NCI-H2227 treated with DMSO at 0.1 percent for 48 hours (cell line): ENCODE measurements at regions not wholly inside any gene's neighbourhood (a gene's known extent, or its start where the extent isn't known, plus 50 kb on each side); places are given as distances from the start of the nearest gene placed in this dataset.
A peak's percentile ranks its signal among the peaks of the same experiment; 100 is the strongest.

Experiments used
- DNase-seq: peaks from one replicate; lab custom pipeline; 2025; lab: John Stamatoyannopoulos, UW

DNA sequence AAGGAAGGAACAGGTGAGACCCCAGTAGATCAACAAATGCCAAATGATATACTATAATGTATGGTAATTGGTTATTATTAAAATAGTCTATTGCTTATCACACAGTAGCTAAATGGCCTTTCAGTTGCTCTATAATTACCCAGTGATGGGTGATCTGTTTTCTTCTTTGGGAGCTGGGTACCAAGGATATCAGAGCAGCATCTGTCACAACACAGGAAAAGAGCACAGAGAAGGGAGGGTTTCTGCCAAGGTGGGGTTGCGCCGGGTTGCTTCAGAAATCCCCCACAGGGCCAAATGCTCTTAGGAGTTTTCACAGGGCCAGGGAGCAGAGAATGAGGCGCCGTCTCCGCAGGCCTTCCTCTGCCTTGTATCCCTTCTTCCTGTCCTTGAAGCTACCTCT lies 469.4 kb downstream of the INSC start:
- no peak for DNase-seq

- DNase-seq = no peak
Observed at GRCh38 chr11:15585602-15586331, 471.0 kb downstream of the INSC start.

- DNase-seq = no peak
Observed at GRCh38 chr11:15586741-15587473, 472.2 kb downstream of the INSC start.

GRCh38 chr11:15589070-15589626 lies 474.4 kb downstream of the INSC start:
- DNase-seq = no peak

GRCh38 chr11:15590132-15590531 lies 475.4 kb downstream of the INSC start:
- DNase-seq = no peak

DNA sequence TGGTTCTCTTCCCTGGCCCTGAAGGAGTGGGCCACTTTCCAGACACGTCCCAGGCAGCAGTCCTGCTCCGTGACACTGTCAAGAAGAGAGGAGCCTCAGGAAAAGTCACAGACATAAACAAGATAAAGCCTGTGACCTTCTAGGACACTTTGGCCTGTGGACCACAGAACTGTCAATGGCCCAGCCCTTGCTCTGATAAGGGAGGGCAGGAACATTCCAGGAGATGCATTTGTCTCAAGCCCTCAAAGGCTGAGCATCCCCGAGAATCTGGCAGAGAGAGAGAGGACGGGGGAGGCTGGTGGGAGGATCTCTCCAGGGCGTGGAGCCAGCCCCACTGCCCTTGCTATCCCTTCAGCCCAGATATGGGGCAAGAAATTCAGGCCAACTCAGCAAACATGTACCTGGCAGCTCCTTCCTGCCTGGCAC lies 476.4 kb downstream of the INSC start:
- no peak for DNase-seq

- no peak for DNase-seq
Observed at GRCh38 chr11:15594607-15595006, 479.9 kb downstream of the INSC start.

- no peak for DNase-seq
Observed at GRCh38 chr11:15599376-15599775, 484.7 kb downstream of the INSC start.

GRCh38 chr11:15602047-15602446 lies 487.3 kb downstream of the INSC start:
- DNase-seq = no peak

- DNase-seq = peak; percentile 78
Observed at GRCh38 chr11:15602785-15603567, 488.3 kb downstream of the INSC start.

- no peak for DNase-seq
Observed at GRCh38 chr11:15605094-15605493, 490.4 kb downstream of the INSC start.

- no peak for DNase-seq
Observed at GRCh38 chr11:15607361-15608036, 492.8 kb downstream of the INSC start.

DNA sequence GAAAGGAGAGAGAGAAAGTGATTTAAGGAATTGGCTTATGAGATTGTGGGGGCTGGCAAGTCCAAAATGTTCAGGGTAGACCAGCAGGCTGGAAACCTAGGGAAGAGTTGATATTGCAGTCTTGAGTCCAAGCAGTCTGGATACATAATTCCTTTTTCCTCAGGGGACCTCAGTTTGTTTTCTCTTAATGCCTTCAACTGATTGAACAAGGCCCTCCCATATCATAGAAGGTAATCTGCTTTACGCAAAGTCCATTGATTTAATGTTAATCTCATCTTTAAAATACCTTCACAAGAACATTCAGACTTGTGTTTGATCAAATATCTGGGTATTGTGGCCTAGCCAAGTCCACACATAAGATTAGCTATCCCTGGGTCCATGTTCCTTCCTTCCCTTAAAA lies 494.7 kb downstream of the INSC start:
- no peak for DNase-seq

DNA sequence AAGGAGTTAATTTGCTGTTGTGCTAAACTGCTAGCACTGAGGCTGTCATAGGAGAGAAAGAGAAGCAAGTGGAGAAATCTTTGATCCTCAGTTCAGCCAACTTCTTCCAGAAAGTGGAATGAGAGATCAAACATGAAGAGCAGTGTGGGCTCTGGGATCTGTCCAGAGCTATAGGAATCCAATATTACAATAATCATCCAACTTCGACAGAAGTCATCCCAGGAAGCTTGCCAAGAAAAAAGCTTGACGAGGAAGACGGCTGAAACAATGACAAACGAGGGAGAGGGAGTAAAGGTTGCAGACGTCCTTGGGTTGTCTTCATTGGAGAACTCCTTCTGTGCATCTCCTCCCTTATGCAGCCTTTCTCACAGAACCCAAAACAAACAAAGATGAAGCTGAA lies 496.2 kb downstream of the INSC start:
- DNase-seq = no peak

- DNase-seq = no peak
Observed at GRCh38 chr11:15613251-15613650, 498.5 kb downstream of the INSC start.

- no peak for DNase-seq
Observed at GRCh38 chr11:15613789-15614188, 499.1 kb downstream of the INSC start.

DNA sequence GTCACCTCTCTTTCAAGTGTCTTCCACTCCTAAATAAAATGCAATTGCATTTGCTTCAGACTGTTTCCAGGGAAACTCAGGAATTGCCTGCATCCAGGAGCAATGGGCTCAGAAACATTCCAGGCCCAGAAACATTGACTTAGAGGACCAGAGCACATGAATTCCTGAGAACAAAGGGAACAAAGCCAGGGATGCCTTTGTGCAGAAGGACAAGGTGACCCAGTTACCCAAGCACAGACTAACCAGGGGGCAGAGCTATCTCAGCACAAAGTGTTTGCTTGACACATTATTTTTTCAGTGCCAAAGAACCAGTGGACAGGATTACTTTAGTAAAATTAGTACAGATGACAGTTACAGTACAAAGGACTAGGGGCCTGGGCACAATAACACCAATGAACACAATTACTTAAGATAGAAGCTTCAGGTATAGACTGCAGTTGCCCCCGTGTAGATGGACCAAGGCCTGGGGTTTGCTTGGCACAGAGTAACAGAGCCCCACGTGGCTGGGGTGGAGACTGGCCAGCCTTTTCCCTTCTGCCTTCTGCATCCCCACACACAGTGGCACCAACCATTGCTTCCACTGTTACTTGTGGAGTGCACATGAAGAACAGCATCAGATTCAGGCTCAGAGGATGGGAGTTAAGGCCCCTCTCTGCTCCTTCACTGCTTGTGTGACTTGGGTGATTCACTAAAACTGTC lies 500.8 kb downstream of the INSC start:
- no peak for DNase-seq

DNA sequence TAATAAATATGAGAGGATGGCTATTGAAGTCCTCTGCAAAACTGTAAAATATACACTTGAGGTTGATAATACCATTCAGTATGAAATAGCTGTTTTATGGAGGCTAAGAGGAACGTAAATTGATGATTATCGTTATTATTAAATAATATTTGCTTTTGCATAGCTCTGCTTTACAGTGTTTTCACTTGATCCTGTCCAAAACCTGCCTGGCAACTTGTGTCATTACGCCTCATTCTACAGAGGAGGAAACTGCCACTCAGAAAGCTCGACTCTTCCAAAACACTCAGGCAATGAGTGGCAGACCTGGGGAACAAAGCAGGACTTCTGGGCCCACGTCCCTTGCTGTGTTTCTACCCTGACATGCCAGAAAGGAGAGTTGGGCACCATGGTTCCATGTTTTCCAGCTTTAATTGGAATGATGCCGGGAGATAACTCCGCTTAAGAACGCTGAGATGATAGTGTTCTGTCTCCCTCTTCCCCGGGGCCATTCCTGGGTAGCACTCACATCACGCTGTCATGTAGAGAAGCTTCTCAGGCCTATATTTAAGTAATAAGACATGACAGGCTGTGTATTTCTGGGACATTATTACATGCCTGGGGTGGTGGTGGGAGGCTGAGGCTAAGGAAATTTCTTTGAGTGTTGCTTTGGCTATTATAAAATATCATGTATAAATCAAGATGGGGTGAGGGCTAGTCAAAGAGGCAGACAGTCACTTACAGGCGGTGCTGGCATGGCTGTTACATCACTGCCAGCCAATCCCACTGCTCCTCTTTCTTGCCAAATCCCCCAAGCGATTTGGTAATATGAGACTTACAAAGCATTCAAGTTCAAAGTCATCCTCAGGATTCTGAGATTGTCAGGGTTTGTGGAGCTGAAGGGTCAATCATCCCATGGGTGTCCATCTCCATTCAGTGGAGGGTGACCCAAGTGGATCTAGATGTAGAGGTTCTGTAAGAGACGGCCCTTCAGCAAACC lies 501.7 kb downstream of the INSC start:
- DNase-seq = no peak

- no peak for DNase-seq
Observed at GRCh38 chr11:15617126-15617525, 502.4 kb downstream of the INSC start.

GRCh38 chr11:15618583-15619032 lies 503.9 kb downstream of the INSC start:
- no peak for DNase-seq
